ENCODE measurements at regions not wholly inside any gene's neighbourhood (a gene's known extent, or its start where the extent isn't known, plus 50 kb on each side); places are given as distances from the start of the nearest gene placed in this dataset.
A peak's percentile ranks its signal among the peaks of the same experiment; 100 is the strongest.

- Histone ChIP-seq H3K4me1 (no peaks in the 10 kb centered on the region), H3K27me3 (no peaks in the 10 kb centered on the region), H3K9me3 (no peaks in the 10 kb centered on the region), H3K36me3 (no peaks in the 10 kb centered on the region), H3K4me3 (replicated peaks in 1 of 3) (no peak overlapping the region), H3K27ac (no peak overlapping the region)
- intact Hi-C loops (cut with DNase I): no loop called here
- WGBS, 2 donors: 85 to 88% methylated on average over 2 of the region's 2 CpGs
- no peak for DNase-seq
- TF ChIP-seq POLR2A (IDR thresholded peaks at IDR 0.05): no peak
- peak in 1 of 6 experiments; percentile 9 for TF ChIP-seq CTCF (IDR thresholded peaks at IDR 0.05)
Measured at GRCh38 chr13:103788061-103788652, 721.9 kb upstream of the SLC10A2 start.

GRCh38 chr13:103772576-103772975 is 706.4 kb upstream of the SLC10A2 start:
- no peak overlapping the region for H3K4me3 ChIP-seq (replicated peaks in 1 of 3)
- 92 to 93% methylated on average over 8 of the region's 8 CpGs for WGBS, 2 donors

GRCh38 chr13:103762523-103762922 is 696.3 kb upstream of the SLC10A2 start:
- Histone ChIP-seq H3K4me3 (replicated peaks in 1 of 3) (no peak overlapping the region), H3K4me1 (no peaks in the 10 kb centered on the region), H3K9me3 (no peaks in the 10 kb centered on the region), H3K27me3 (no peaks in the 10 kb centered on the region), H3K36me3 (no peaks in the 10 kb centered on the region), H3K27ac (no peak overlapping the region)
- intact Hi-C loops (cut with DNase I): no loop called here
- WGBS, 2 donors: 89 to 94% methylated on average over 3 of the region's 3 CpGs
- no peak for DNase-seq
- TF ChIP-seq POLR2A (IDR thresholded peaks at IDR 0.05): no peak
- no peak for TF ChIP-seq CTCF (IDR thresholded peaks at IDR 0.05)

More at GRCh38 chr13:103772576-103772975, 706.4 kb upstream of the SLC10A2 start:
- H3K27ac ChIP-seq: no peak overlapping the region
- TF ChIP-seq POLR2A (IDR thresholded peaks at IDR 0.05): no peak
- TF ChIP-seq CTCF (IDR thresholded peaks at IDR 0.05): no peak
- H3K36me3 ChIP-seq: no peaks in the 10 kb centered on the region
- no peaks in the 10 kb centered on the region for H3K4me1 ChIP-seq
- intact Hi-C loops (cut with DNase I): no loop called here
- no peaks in the 10 kb centered on the region for H3K9me3 ChIP-seq
- DNase-seq: no peak
- H3K27me3 ChIP-seq: no peaks in the 10 kb centered on the region

- DNase-seq: no peak
- H3K27me3 ChIP-seq: no peaks in the 10 kb centered on the region
- H3K9me3 ChIP-seq: no peaks in the 10 kb centered on the region
- intact Hi-C loops (cut with DNase I): no loop called here
- no peak overlapping the region for H3K4me3 ChIP-seq (replicated peaks in 1 of 3)
- TF ChIP-seq POLR2A (IDR thresholded peaks at IDR 0.05) (no peak), CTCF (IDR thresholded peaks at IDR 0.05) (no peak)
- 62 to 66% methylated on average over 7 of the region's 7 CpGs for WGBS, 2 donors
- H3K27ac ChIP-seq: no peak overlapping the region
- H3K36me3 ChIP-seq: no peaks in the 10 kb centered on the region
- H3K4me1 ChIP-seq: no peaks in the 10 kb centered on the region
Measured at GRCh38 chr13:103759361-103759760, 693.1 kb upstream of the SLC10A2 start.

- intact Hi-C loops (cut with DNase I): no loop called here
- no peaks in the 10 kb centered on the region for H3K27me3 ChIP-seq
- TF ChIP-seq POLR2A (IDR thresholded peaks at IDR 0.05): no peak
- TF ChIP-seq CTCF (IDR thresholded peaks at IDR 0.05): no peak
Measured at GRCh38 chr13:103758222-103758621, 692.0 kb upstream of the SLC10A2 start.

More at GRCh38 chr13:103758222-103758621, 692.0 kb upstream of the SLC10A2 start:
- DNase-seq: no peak
- 93 to 96% methylated on average over 1 of the region's 1 CpG for WGBS, 2 donors
- H3K9me3 ChIP-seq: no peaks in the 10 kb centered on the region
- no peaks in the 10 kb centered on the region for H3K36me3 ChIP-seq
- no peaks in the 10 kb centered on the region for H3K4me1 ChIP-seq
- H3K4me3 ChIP-seq (replicated peaks in 1 of 3): no peak overlapping the region
- no peak overlapping the region for H3K27ac ChIP-seq

Data from thyroid gland (tissue), 4 donors.